ENCODE measurements at regions not wholly inside any gene's neighbourhood (a gene's known extent, or its start where the extent isn't known, plus 50 kb on each side); places are given as distances from the start of the nearest gene placed in this dataset.
A peak's percentile ranks its signal among the peaks of the same experiment; 100 is the strongest.
"Not testable (repeated sequence)": the region's sequence is repeated elsewhere in the genome, so short reads cannot be mapped to it uniquely, and the experiment has no call there.

- ATAC-seq; intact Hi-C loops (cut with DNase I); DNase-seq (ENCODE audit: missing footprints): not testable (repeated sequence)
Measured at GRCh38 chr7:79750941-79751340, 297.5 kb upstream of the MAGI2 start.

- ATAC-seq (no peak), DNase-seq (ENCODE audit: missing footprints) (no peak)
- intact Hi-C loops (cut with DNase I): no loop called here
Measured at GRCh38 chr7:79749856-79750255, 296.4 kb upstream of the MAGI2 start.

- ATAC-seq: no peak
- intact Hi-C loops (cut with DNase I): loop anchor here (5.0 kb wide), 1 partner anchor 444 kb away; no protein-coding TSS in a partner anchor
- DNase-seq (ENCODE audit: missing footprints): no peak
Measured at GRCh38 chr7:79741684-79742083, 288.2 kb upstream of the MAGI2 start.

GRCh38 chr7:79740076-79740475 lies 286.6 kb upstream of the MAGI2 start:
- DNase-seq (ENCODE audit: missing footprints): no peak
- intact Hi-C loops (cut with DNase I): loop anchor here (5.0 kb wide), 1 partner anchor 443 kb away; no protein-coding TSS in a partner anchor
- ATAC-seq: no peak

- ATAC-seq; intact Hi-C loops (cut with DNase I): not testable (repeated sequence)
- DNase-seq (ENCODE audit: missing footprints): peak; percentile 31
Measured at GRCh38 chr7:79739036-79739709, 285.7 kb upstream of the MAGI2 start.

- intact Hi-C loops (cut with DNase I): no loop called here
- DNase-seq (ENCODE audit: missing footprints): no peak
- ATAC-seq: no peak
Measured at GRCh38 chr7:79736418-79736817, 283.0 kb upstream of the MAGI2 start.

- ATAC-seq (no peak), DNase-seq (ENCODE audit: missing footprints) (no peak)
- intact Hi-C loops (cut with DNase I): no loop called here
Measured at GRCh38 chr7:79735012-79735411, 281.5 kb upstream of the MAGI2 start.

- no peak for DNase-seq (ENCODE audit: missing footprints)
- intact Hi-C loops (cut with DNase I): no loop called here
- ATAC-seq: no peak
Measured at GRCh38 chr7:79734181-79734580, 280.7 kb upstream of the MAGI2 start.

- ATAC-seq (no peak), DNase-seq (ENCODE audit: missing footprints) (no peak)
- intact Hi-C loops (cut with DNase I): no loop called here
Measured at GRCh38 chr7:79732535-79732934, 279.1 kb upstream of the MAGI2 start.

- ATAC-seq (no peak), DNase-seq (ENCODE audit: missing footprints) (no peak)
- intact Hi-C loops (cut with DNase I): no loop called here
Measured at GRCh38 chr7:79730971-79731370, 277.5 kb upstream of the MAGI2 start.

- ATAC-seq: no peak
- no peak for DNase-seq (ENCODE audit: missing footprints)
- intact Hi-C loops (cut with DNase I): no loop called here
Measured at GRCh38 chr7:79723833-79724618, 270.6 kb upstream of the MAGI2 start.

- DNase-seq (ENCODE audit: missing footprints) (no peak), ATAC-seq (no peak)
- intact Hi-C loops (cut with DNase I): no loop called here
Measured at GRCh38 chr7:79722217-79722616, 268.8 kb upstream of the MAGI2 start.

- intact Hi-C loops (cut with DNase I): no loop called here
- peak; percentile 37 for DNase-seq (ENCODE audit: missing footprints)
- peak; percentile 54 for ATAC-seq
Measured at GRCh38 chr7:79719216-79719615, 265.7 kb upstream of the MAGI2 start.

GRCh38 chr7:79716329-79716728 lies 262.9 kb upstream of the MAGI2 start:
- no peak for DNase-seq (ENCODE audit: missing footprints)
- ATAC-seq: no peak
- intact Hi-C loops (cut with DNase I): no loop called here

- DNase-seq (ENCODE audit: missing footprints) (no peak), ATAC-seq (no peak)
- intact Hi-C loops (cut with DNase I): no loop called here
Measured at GRCh38 chr7:79714081-79714480, 260.6 kb upstream of the MAGI2 start.

- no peak for ATAC-seq
- no peak for DNase-seq (ENCODE audit: missing footprints)
- intact Hi-C loops (cut with DNase I): no loop called here
Measured at GRCh38 chr7:79713276-79713675, 259.8 kb upstream of the MAGI2 start.

- intact Hi-C loops (cut with DNase I): no loop called here
- DNase-seq (ENCODE audit: missing footprints): no peak
- no peak for ATAC-seq
Measured at GRCh38 chr7:79711660-79712059, 258.2 kb upstream of the MAGI2 start.

- DNase-seq (ENCODE audit: missing footprints) (no peak), ATAC-seq (no peak)
- intact Hi-C loops (cut with DNase I): no loop called here
Measured at GRCh38 chr7:79709574-79710409, 256.3 kb upstream of the MAGI2 start.

- ATAC-seq (no peak), DNase-seq (ENCODE audit: missing footprints) (no peak)
- intact Hi-C loops (cut with DNase I): no loop called here
Measured at GRCh38 chr7:79702116-79702515, 248.6 kb upstream of the MAGI2 start.

Measured in Right ventricle myocardium inferior (tissue), 1 donor.